Breast epithelium (tissue), 4 donors: ENCODE measurements at regions not wholly inside any gene's neighbourhood (a gene's known extent, or its start where the extent isn't known, plus 50 kb on each side); places are given as distances from the start of the nearest gene placed in this dataset.

ENCODE experiments used
- DNase-seq, 2 donors: peaks; one replicate each; pipeline ENCODE4 v3.0.0-alpha.2; 2019; ENCODE audit warnings: low spot score in 2 of 2
- H3K27ac ChIP-seq, 2 donors: fragments of 200-600 bp; sonication (generic) in 1 of 2; one replicate each; pipeline ENCODE4 v1.5.1; 2016 to 2019; ENCODE audit warnings: mild to moderate bottlenecking in 1 of 2
- H3K27me3 ChIP-seq, 2 donors: fragments of 200-600 bp; sonication (generic) in 1 of 2; one replicate each; pipeline versions ENCODE4 v1.5.1 to v1.6.0; 2017 to 2019; ENCODE audit warnings: control low read depth in 1 of 2, mild to moderate bottlenecking in 1 of 2
- H3K36me3 ChIP-seq: fragments of 200-600 bp; one replicate; pipeline ENCODE4 v1.5.1; 2019
- H3K4me1 ChIP-seq, 2 donors: fragments of 200-600 bp; sonication (generic); one replicate each; pipeline ENCODE4 v1.5.1; 2016 to 2019; ENCODE audit warnings: control low read depth in 1 of 2
- H3K4me3 ChIP-seq, 3 donors: fragments of 200-600 bp; sonication (generic); 1 replicate in 2 of 3; 2 replicates in 1 of 3; pipeline ENCODE4 v1.5.1; 2016 to 2019; ENCODE audit warnings: mild to moderate bottlenecking in 3 of 3, moderate library complexity in 2 of 3
- H3K9me3 ChIP-seq, 2 donors: fragments of 200-600 bp; sonication (generic) in 1 of 2; one replicate each; pipeline ENCODE4 v1.5.1; 2016 to 2019; ENCODE audit warnings: control low read depth in 1 of 2
- POLR2A ChIP-seq: fragments of 450-650 bp; IDR thresholded peaks from one replicate; pipeline ENCODE4 v1.6.1; 2016; ENCODE audit warnings: antibody characterized with exemption, mild to moderate bottlenecking, moderate library complexity
- POLR2AphosphoS5 ChIP-seq, 3 donors: sonication (generic); formaldehyde crosslinking; IDR thresholded peaks; one replicate each; pipeline ENCODE4 v1.6.1; 2017; ENCODE audit warnings: antibody characterized with exemption in 3 of 3
- intact Hi-C: fragments of 100-400 bp; cut with DNase I; formaldehyde crosslinking; loops from one replicate; pipeline ENCODE4 v1.15.1; 2023; ENCODE audit warnings: low total_unique reads
- TF ChIP-seq, protein P1 (sequence below), 3 donors: fragments of 450-650 bp; IDR thresholded peaks; one replicate each; pipeline ENCODE4 v1.5.1; 2016 to 2017; ENCODE audit warnings: antibody characterized with exemption in 3 of 3, mild to moderate bottlenecking in 3 of 3, moderate library complexity in 3 of 3

DNA sequence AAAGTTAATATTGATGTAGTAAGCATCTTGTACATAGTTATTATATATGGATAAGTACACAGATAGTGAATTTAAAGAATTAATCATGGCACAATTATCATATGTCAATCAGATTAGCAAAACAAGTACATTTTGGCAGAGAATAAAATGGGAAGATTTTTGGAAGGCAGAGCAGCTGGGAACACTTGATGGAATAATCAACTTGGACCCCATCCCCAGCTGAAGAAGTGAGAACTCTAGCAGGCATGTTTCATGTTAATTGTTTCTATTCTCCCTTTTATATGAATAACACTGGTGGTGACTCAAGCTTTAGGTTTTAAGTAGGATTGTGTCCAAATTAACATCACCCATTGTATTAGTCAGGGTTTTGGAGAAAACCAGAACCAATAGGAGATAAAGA, 198.7 kb downstream of the KCNJ2 start:
- no peaks in the 10 kb centered on the region for H3K9me3 ChIP-seq
- H3K27ac ChIP-seq, result no peak overlapping the region
- H3K4me1 ChIP-seq, result no peaks in the 10 kb centered on the region
- intact Hi-C loops, result loop anchor here (10.0 kb wide), 1 partner anchor 63 kb away; no protein-coding TSS in a partner anchor
- no peak for DNase-seq
- H3K36me3 ChIP-seq, result no peaks in the 10 kb centered on the region
- H3K27me3 ChIP-seq, result no peaks in the 10 kb centered on the region
- no peak overlapping the region for H3K4me3 ChIP-seq
- TF ChIP-seq, protein P1, sequence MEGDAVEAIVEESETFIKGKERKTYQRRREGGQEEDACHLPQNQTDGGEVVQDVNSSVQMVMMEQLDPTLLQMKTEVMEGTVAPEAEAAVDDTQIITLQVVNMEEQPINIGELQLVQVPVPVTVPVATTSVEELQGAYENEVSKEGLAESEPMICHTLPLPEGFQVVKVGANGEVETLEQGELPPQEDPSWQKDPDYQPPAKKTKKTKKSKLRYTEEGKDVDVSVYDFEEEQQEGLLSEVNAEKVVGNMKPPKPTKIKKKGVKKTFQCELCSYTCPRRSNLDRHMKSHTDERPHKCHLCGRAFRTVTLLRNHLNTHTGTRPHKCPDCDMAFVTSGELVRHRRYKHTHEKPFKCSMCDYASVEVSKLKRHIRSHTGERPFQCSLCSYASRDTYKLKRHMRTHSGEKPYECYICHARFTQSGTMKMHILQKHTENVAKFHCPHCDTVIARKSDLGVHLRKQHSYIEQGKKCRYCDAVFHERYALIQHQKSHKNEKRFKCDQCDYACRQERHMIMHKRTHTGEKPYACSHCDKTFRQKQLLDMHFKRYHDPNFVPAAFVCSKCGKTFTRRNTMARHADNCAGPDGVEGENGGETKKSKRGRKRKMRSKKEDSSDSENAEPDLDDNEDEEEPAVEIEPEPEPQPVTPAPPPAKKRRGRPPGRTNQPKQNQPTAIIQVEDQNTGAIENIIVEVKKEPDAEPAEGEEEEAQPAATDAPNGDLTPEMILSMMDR (IDR thresholded peaks at IDR 0.05), result no peak

DNA sequence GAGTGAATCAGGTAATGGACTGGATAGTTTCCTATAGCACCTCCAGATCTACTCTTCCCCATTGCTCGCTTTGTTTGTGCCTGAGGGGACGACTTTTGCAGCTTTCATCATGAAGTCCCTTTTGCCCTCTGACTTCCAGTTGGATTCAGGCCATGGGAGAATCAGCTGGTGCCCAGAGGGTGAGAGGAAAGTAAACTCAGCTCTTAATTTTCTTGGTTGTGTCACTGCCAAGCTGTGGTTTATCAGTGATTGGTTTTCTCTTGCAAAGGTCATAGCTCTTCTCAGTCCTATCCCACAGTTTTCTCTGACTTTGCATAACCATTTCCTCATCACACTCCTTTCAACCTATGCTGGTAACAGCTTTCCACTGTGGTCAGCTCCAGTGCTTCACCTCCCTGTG, 200.1 kb downstream of the KCNJ2 start:
- intact Hi-C loops, result loop anchor here (10.0 kb wide), 1 partner anchor 65 kb away; no protein-coding TSS in a partner anchor
- H3K36me3 ChIP-seq, result no peaks in the 10 kb centered on the region
- no peak overlapping the region for H3K4me3 ChIP-seq
- H3K4me1 ChIP-seq, result no peaks in the 10 kb centered on the region
- no peak for DNase-seq
- H3K9me3 ChIP-seq, result no peaks in the 10 kb centered on the region
- TF ChIP-seq POLR2A (no peak), POLR2AphosphoS5 (IDR thresholded peaks at IDR 0.05) (no peak)
- TF ChIP-seq, protein P1 (IDR thresholded peaks at IDR 0.05), result no peak
- H3K27me3 ChIP-seq, result no peaks in the 10 kb centered on the region
- no peak overlapping the region for H3K27ac ChIP-seq

DNA sequence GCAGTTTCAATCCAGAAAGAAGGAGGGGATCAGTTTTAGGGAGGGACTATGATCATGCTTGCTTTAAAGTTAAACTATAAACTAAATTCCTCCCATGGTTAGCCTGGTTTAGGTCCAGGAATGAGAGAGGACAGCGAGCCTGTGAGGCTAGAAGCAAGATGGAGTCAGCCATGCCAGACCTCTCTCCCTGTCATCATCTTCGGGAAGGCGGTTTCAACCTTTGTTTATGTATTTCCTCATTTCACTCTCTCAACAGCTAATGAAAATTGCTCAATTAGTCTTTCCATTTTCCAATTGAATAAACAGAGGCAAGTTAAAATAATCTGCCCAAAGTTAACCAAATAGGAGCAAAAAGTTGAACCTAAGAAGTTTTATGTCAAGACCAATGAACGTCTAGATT, 201.5 kb downstream of the KCNJ2 start:
- intact Hi-C loops, result no loop called here
- H3K36me3 ChIP-seq, result no peaks in the 10 kb centered on the region
- no peaks in the 10 kb centered on the region for H3K4me1 ChIP-seq
- no peak overlapping the region for H3K27ac ChIP-seq
- H3K27me3 ChIP-seq, result no peaks in the 10 kb centered on the region
- TF ChIP-seq, protein P1 (IDR thresholded peaks at IDR 0.05), result no peak
- TF ChIP-seq POLR2AphosphoS5 (IDR thresholded peaks at IDR 0.05), result no peak
- TF ChIP-seq POLR2A, result no peak
- H3K9me3 ChIP-seq, result no peaks in the 10 kb centered on the region
- no peak overlapping the region for H3K4me3 ChIP-seq
- DNase-seq, result no peak

DNA sequence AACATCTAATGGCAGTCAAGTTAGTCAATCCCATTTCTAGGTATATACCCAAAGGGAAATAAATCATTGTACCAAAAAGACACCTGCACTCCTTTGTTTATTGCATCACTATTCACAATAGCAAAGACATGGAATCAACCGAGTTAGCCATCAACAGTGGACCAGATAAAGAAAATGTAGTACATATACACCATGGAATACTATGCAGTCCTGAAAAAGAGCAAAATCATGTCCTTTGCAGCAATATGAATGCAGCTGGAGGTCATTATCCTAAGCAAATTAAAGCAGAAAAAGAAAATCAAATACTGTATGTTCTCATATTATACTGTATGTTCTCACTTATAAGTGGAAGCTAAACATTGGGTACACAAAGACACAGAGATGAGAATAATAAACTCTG, 204.0 kb downstream of the KCNJ2 start:
- Histone ChIP-seq H3K36me3 (no peaks in the 10 kb centered on the region), H3K4me3 (no peak overlapping the region), H3K27ac (no peak overlapping the region), H3K9me3 (no peaks in the 10 kb centered on the region), H3K27me3 (no peaks in the 10 kb centered on the region), H3K4me1 (no peaks in the 10 kb centered on the region)
- no peak for DNase-seq
- intact Hi-C loops, result no loop called here
- TF ChIP-seq POLR2A, result no peak
- no peak for TF ChIP-seq POLR2AphosphoS5 (IDR thresholded peaks at IDR 0.05)
- TF ChIP-seq, protein P1 (IDR thresholded peaks at IDR 0.05), result no peak

DNA sequence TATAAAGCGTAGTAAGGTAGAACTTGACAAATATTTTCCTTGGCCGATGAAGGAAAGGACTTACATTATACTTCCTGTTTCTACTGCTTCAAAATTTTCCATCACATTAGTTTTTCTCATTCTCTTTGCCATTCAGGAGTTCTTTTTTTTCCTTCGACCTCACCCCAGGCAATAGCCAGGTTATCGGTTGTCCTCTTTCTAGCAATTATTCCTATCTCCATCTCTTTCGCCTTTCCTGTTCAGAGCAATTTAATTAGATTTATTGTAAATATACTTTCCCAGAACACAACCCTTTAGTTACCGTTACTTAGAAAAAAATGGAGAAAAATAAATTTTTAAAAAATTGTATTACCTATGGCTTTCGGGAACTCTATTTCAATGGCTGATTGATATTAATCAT, 205.2 kb downstream of the KCNJ2 start:
- no peak overlapping the region for H3K4me3 ChIP-seq
- no peak for TF ChIP-seq POLR2A
- TF ChIP-seq POLR2AphosphoS5 (IDR thresholded peaks at IDR 0.05), result no peak
- TF ChIP-seq, protein P1 (IDR thresholded peaks at IDR 0.05), result no peak
- H3K27me3 ChIP-seq, result no peaks in the 10 kb centered on the region
- no peaks in the 10 kb centered on the region for H3K36me3 ChIP-seq
- no peaks in the 10 kb centered on the region for H3K9me3 ChIP-seq
- no peak overlapping the region for H3K27ac ChIP-seq
- no peak for DNase-seq
- H3K4me1 ChIP-seq, result no peaks in the 10 kb centered on the region
- intact Hi-C loops, result no loop called here
